ENCODE measurements at regions not wholly inside any gene's neighbourhood (a gene's known extent, or its start where the extent isn't known, plus 50 kb on each side); places are given as distances from the start of the nearest gene placed in this dataset.
"Not testable (repeated sequence)": the region's sequence is repeated elsewhere in the genome, so short reads cannot be mapped to it uniquely, and the experiment has no call there.

DNA sequence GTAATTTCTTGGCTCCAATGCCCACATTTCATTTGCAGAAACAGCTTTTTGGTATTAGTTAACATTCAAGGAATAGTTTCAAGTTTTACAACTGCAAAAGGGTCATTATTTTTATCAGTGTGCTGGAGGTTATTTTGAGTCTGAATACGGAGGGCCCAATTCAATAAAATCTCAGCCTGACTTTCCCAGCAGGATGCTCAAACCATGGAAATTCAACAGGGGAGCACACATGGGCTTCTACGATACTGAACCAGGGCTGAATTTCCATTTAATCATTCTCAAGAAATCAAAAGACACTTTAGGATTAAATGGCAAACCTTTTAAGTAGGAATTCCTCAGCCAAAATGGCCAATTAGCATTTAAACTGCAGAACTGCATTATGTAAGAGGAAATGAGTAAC, 700.9 kb upstream of the ANKRD30A start:
- no peaks in the 10 kb centered on the region for H3K27me3 ChIP-seq
- no peak overlapping the region for H3K4me3 ChIP-seq
- H3K9me3 ChIP-seq = peaks cover 0 to 5% (median 0%) of the 10 kb centered on the region in 12 donors
- 75 to 83% (median 80%) methylated on average over 2 of the region's 2 CpGs for WGBS, 4 donors
- H3K4me1 ChIP-seq = peaks cover 0 to 5% (median 0%) of the 10 kb centered on the region in 12 donors
- ATAC-seq (no peak), DNase-seq (no peak)
- no peak for TF ChIP-seq POLR2A (IDR thresholded peaks at IDR 0.05)
- TF ChIP-seq, protein P1, sequence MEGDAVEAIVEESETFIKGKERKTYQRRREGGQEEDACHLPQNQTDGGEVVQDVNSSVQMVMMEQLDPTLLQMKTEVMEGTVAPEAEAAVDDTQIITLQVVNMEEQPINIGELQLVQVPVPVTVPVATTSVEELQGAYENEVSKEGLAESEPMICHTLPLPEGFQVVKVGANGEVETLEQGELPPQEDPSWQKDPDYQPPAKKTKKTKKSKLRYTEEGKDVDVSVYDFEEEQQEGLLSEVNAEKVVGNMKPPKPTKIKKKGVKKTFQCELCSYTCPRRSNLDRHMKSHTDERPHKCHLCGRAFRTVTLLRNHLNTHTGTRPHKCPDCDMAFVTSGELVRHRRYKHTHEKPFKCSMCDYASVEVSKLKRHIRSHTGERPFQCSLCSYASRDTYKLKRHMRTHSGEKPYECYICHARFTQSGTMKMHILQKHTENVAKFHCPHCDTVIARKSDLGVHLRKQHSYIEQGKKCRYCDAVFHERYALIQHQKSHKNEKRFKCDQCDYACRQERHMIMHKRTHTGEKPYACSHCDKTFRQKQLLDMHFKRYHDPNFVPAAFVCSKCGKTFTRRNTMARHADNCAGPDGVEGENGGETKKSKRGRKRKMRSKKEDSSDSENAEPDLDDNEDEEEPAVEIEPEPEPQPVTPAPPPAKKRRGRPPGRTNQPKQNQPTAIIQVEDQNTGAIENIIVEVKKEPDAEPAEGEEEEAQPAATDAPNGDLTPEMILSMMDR (IDR thresholded peaks at IDR 0.05) = no peak
- H3K27ac ChIP-seq = peak overlapping the region in 2 of 12 donors; percentile 1 to 3
- no peaks in the 10 kb centered on the region for H3K36me3 ChIP-seq
- intact Hi-C loops (cut with DNase I) = loop anchor here in 1 of 10 donors (10.0 kb wide), 1 partner anchor 240 kb away; no protein-coding TSS in a partner anchor

DNA sequence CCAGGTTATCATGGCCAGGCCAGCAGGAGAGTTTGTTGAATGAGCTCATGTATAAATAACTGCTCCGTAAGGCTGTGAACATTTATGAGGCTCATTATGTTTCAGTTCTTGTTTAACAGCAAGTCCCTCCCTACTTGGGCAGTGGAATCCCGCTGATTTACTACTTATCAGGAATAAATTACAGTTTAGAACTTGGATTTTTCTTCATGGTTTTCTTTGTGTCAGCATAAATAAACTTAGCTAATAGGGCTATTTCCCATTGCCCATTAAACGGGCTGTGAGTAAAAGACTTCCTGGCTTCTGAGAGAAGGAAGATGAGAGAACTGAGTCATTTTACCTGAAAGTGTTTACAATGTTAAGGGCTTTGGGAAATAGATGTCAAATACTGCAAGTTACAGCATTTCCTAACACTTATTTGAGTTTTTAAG, 701.6 kb upstream of the ANKRD30A start:
- WGBS, 4 donors = 77 to 90% (median 85%) methylated on average over 3 of the region's 3 CpGs
- H3K27ac ChIP-seq = no peak overlapping the region
- TF ChIP-seq POLR2A (IDR thresholded peaks at IDR 0.05) = no peak
- H3K4me1 ChIP-seq = peaks cover 0 to 5% (median 0%) of the 10 kb centered on the region in 12 donors
- ATAC-seq = no peak
- intact Hi-C loops (cut with DNase I) = loop anchor here in 1 of 10 donors (10.0 kb wide), 1 partner anchor 239 kb away; no protein-coding TSS in a partner anchor
- no peak for DNase-seq
- H3K9me3 ChIP-seq = peaks cover 0 to 4% (median 0%) of the 10 kb centered on the region in 12 donors
- no peak overlapping the region for H3K4me3 ChIP-seq
- H3K27me3 ChIP-seq = no peaks in the 10 kb centered on the region
- H3K36me3 ChIP-seq = no peaks in the 10 kb centered on the region

DNA sequence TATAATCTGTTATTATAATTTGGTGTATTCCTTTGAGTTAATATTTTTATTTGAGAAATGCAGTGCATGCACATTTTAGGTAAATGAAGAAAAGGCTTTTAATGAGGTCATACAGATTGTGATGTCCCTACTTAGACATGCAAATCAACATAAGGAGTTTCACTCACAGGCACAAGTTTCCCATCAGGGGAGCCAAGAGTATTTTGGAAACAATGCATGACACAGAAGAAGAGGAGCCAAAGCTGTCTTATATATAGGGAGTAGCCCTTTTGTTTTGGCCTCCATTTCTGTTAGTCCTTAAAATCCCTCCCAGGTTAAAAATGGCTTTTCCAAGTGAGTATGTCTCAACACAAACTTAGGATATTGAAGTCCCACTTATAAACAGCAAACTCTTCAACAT, 703.4 kb upstream of the ANKRD30A start:
- Histone ChIP-seq H3K36me3 (no peaks in the 10 kb centered on the region), H3K4me3 (no peak overlapping the region), H3K9me3 (peaks cover 0 to 6% (median 0%) of the 10 kb centered on the region in 12 donors), H3K27me3 (no peaks in the 10 kb centered on the region), H3K27ac (no peak overlapping the region), H3K4me1 (peaks cover 0 to 5% (median 0%) of the 10 kb centered on the region in 12 donors)
- DNase-seq = no peak
- TF ChIP-seq, protein P1 (IDR thresholded peaks at IDR 0.05) = no peak
- TF ChIP-seq POLR2A (IDR thresholded peaks at IDR 0.05) = no peak
- intact Hi-C loops (cut with DNase I) = loop anchor here in 1 of 10 donors (10.0 kb wide), 1 partner anchor 237 kb away; no protein-coding TSS in a partner anchor
- peak in 1 of 4 donors; percentile 61 for ATAC-seq

DNA sequence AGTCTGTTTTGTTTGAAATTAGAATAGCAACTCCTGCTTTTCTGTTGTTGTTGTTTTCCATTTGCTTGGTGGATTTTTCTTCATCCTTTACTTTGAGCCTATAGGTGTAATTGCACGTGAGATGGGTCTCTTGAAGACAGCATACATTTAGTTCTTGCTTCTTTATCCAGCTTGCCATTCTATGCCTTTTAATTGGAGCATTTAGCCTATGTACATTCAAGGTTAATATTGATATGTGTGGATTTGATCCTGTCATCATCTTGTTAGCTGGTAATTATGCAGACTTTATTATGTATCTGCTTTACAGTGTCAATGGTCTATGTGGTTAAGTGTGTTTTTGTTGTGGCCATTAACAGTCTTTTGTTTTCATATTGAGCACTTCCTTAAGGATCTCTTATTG, 708.9 kb upstream of the ANKRD30A start:
- no peak for TF ChIP-seq POLR2A (IDR thresholded peaks at IDR 0.05)
- TF ChIP-seq, protein P1 (IDR thresholded peaks at IDR 0.05) = no peak
- Histone ChIP-seq H3K4me1 (no peaks in the 10 kb centered on the region), H3K27me3 (no peaks in the 10 kb centered on the region), H3K4me3 (no peak overlapping the region), H3K9me3 (peaks cover 0 to 24% (median 12%) of the 10 kb centered on the region in 12 donors), H3K27ac (no peak overlapping the region), H3K36me3 (no peaks in the 10 kb centered on the region)
- ATAC-seq = no peak
- DNase-seq = no peak
- WGBS, 4 donors = 41 to 98% (median 67%) methylated on average over 1 of the region's 1 CpG
- intact Hi-C loops (cut with DNase I) = no loop called here

DNA sequence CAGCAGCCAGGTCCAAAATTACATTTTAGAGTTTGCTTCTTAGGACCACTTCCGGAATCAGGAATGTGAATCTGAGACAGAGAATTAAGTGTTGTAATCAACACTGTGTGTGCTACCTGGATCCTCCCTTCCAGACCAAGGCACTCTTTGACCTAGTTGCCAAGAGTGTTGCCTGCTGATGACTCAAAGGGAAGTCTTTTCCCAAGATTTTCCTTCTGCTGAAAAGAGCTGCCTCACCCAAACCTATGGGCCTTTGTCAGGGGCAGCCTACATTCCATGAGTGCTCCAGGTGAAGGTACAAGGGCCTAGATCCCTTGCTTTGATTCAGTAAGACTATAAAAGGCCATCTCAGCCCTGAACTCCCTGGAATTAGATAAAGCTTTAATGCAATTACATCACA, 712.5 kb upstream of the ANKRD30A start:
- no peak for ATAC-seq
- TF ChIP-seq POLR2A (IDR thresholded peaks at IDR 0.05) = no peak
- TF ChIP-seq, protein P1 (IDR thresholded peaks at IDR 0.05) = no peak

DNA sequence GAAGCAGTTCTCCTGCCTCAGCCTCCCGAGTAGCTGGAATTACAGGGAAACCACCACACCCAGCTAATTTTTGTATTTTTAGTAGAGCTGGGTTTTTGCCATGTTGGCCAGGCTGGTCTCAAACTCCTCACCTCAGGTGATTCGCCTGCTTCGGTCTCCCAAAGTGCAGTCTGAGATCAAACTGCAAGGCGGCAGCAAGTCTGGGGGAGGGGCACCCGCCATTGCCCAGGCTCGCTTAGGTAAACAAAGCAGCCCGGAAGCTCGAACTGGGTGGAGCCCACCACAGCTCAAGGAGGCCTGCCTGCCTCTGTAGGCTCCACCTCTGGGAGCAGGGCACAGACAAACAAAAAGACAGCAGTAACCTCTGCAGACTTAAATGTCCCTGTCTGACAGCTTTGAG, 725.2 kb upstream of the ANKRD30A start:
- DNase-seq; H3K27me3 ChIP-seq; ATAC-seq; H3K27ac ChIP-seq; H3K4me1 ChIP-seq; H3K4me3 ChIP-seq; H3K9me3 ChIP-seq; intact Hi-C loops (cut with DNase I); H3K36me3 ChIP-seq: not testable (repeated sequence)
- 85 to 92% (median 90%) methylated on average over 7 to 8 of the region's 8 CpGs for WGBS, 4 donors

More for the DNA sequence above, 712.5 kb upstream of the ANKRD30A start:
- H3K4me1 ChIP-seq = no peaks in the 10 kb centered on the region
- no peaks in the 10 kb centered on the region for H3K27me3 ChIP-seq
- intact Hi-C loops (cut with DNase I) = no loop called here
- no peak overlapping the region for H3K4me3 ChIP-seq
- no peaks in the 10 kb centered on the region for H3K36me3 ChIP-seq
- H3K27ac ChIP-seq = no peak overlapping the region
- 87 to 100% (median 96%) methylated on average over 1 of the region's 1 CpG for WGBS, 4 donors
- H3K9me3 ChIP-seq = peaks cover 0 to 24% (median 12%) of the 10 kb centered on the region in 12 donors
- no peak for DNase-seq
